ENCODE measurements at regions not wholly inside any gene's neighbourhood (a gene's known extent, or its start where the extent isn't known, plus 50 kb on each side); places are given as distances from the start of the nearest gene placed in this dataset.
"Not testable (repeated sequence)": the region's sequence is repeated elsewhere in the genome, so short reads cannot be mapped to it uniquely, and the experiment has no call there.

DNA sequence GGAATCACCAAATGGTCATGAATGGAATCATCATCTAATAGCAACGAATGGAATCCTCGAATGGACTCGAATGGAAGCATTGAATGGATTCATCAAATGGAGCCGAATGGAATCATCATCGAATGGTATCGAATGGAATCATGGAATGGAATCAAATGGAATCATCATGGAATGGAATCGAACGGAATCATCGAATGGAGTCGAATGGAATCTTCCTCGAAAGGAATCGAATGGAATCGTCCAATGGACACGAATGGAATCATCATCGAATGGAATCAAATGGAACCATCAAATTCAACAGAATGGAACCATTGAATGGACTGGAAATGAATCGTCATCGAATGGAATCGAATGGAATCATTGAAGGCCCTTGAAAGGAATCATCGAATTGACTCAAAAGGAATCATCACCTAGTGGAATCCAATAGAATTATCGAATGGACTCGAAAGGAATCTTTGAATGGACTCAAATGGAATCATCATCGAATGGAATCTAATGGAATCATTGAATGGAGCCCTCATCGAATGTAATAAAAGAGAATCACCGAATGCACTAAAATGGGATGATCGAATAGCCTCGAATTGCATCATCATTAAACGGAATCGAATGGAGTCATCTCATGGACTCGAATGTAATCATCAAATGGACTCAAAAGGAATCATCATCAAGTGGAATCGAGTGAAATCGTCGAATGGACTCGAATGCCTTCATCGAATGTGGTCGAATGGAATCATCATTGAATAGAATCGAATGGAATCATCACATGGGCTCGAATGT, 236.7 kb downstream of the SHCBP1 start:
- in situ Hi-C loops (cut with MboI; ENCODE audit: low pct_unique_long_range_greater_than_20kb in 2 of 9, low sequenced_read_pairs in 9 of 9, unreplicated experiment in 9 of 9); ATAC-seq (replicated peaks in 6 of 8); H3K4me3 ChIP-seq; H3K27ac ChIP-seq; H3K4me1 ChIP-seq (replicated peaks in 1 of 2): not testable (repeated sequence)
- 25 to 69% (median 50%) methylated on average over 31 to 37 of the region's 37 CpGs for WGBS, 10 experiments

DNA sequence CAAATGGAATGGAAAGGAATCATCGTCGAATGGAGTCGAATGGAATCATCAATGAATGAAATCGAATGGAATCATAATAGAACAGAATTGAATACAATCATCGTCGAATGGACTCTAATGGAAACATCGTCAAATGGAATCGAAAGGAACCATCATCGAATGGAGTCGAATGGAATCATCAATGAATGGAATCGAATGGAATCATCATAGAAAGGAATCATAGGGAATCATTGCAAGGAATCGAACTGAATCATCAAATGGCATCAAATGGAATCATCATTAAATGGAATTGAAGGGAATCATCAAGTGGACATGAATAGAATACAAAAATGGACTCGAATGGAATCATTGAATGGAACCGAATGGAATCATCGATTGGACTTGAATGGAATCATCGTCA, 237.6 kb downstream of the SHCBP1 start:
- H3K4me1 ChIP-seq (replicated peaks in 1 of 2); H3K27ac ChIP-seq; in situ Hi-C loops (cut with MboI; ENCODE audit: low pct_unique_long_range_greater_than_20kb in 2 of 9, low sequenced_read_pairs in 9 of 9, unreplicated experiment in 9 of 9); ATAC-seq (replicated peaks in 6 of 8); H3K4me3 ChIP-seq: not testable (repeated sequence)
- WGBS, 10 experiments: 32 to 71% (median 64%) methylated on average over 12 to 16 of the region's 16 CpGs

DNA sequence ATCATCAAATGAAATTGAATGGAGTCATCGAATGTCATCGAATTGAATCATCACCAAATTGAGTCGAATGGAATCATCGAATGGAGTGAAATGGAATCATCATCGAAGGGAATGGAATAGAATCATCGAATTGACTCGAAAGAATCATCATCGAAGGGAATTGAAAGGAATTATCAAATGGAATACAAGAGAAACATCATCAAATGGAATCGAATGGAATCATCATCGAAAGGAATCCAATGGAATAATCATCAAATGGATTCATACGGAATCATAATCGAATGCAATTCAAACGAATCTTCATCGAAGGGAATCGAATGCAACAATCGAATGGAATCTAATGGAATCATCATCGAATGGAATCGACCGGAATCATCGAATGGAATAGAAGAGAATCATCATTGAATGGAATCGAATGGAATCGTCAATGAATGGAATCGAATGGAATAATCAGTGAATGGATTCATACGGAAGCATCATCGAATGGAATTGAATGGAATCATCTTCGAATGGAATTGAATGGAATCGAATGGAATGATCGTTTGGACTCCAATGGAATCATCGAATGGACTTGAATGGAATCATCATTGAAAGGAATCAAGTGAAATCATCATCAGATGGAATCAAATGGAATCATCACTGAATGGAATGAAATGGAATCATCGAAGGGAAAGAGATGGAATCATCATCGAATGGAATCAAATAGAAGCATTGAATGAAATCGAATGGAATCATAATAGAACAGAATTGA, 238.2 kb downstream of the SHCBP1 start:
- ATAC-seq (replicated peaks in 6 of 8); H3K4me3 ChIP-seq; H3K27ac ChIP-seq; in situ Hi-C loops (cut with MboI; ENCODE audit: low pct_unique_long_range_greater_than_20kb in 2 of 9, low sequenced_read_pairs in 9 of 9, unreplicated experiment in 9 of 9); H3K4me1 ChIP-seq (replicated peaks in 1 of 2): not testable (repeated sequence)
- WGBS, 10 experiments: 31 to 73% (median 60%) methylated on average over 11 to 32 of the region's 32 CpGs

DNA sequence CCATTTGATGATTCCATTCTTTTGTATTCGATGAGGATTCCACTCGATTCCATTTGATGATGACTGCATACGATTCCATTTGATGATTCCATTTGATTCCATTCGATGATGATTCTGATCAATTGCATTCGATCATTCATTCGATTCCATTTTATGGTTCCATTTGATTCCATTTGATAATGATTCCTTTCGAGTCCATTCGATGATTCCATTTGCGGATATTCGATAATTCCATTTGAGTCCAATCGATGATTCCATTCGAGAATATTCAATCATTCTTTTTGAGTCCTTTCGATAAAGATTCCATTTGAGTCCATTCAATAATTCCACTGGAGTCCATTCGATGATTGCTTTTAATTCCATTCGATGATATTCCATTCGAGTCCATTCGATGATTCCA, 239.1 kb downstream of the SHCBP1 start:
- 43 to 75% (median 67%) methylated on average over 12 to 17 of the region's 17 CpGs for WGBS, 10 experiments
- H3K27ac ChIP-seq; ATAC-seq (replicated peaks in 6 of 8); H3K4me3 ChIP-seq; H3K4me1 ChIP-seq (replicated peaks in 1 of 2); in situ Hi-C loops (cut with MboI; ENCODE audit: low pct_unique_long_range_greater_than_20kb in 2 of 9, low sequenced_read_pairs in 9 of 9, unreplicated experiment in 9 of 9): not testable (repeated sequence)

DNA sequence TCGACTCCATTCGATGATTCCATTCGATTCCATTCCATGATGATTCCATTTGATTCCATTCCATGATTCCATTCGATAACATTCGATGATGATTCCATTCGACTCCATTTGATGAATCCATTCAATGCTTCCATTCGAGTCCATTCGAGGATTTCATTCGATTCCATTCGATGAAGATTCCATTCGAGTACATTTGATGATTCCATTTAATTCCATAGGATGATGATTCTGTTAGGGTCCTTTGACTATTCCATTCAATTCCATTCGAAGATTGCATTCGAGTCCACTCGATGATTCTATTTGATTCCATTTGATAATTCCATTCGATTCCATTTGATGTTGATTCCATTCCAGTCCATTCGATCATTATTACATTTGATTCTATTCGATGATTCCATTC, 239.8 kb downstream of the SHCBP1 start:
- H3K4me3 ChIP-seq; H3K4me1 ChIP-seq (replicated peaks in 1 of 2); in situ Hi-C loops (cut with MboI; ENCODE audit: low pct_unique_long_range_greater_than_20kb in 2 of 9, low sequenced_read_pairs in 9 of 9, unreplicated experiment in 9 of 9); H3K27ac ChIP-seq; ATAC-seq (replicated peaks in 6 of 8): not testable (repeated sequence)
- 31 to 80% (median 65%) methylated on average over 16 to 17 of the region's 17 CpGs for WGBS, 10 experiments

All from motor neuron (in vitro differentiated cells).